CD4-positive, alpha-beta T cell treated with Interleukin-6 at 100 ng/mL for 8 hours (primary cell): ENCODE measurements at regions not wholly inside any gene's neighbourhood (a gene's known extent, or its start where the extent isn't known, plus 50 kb on each side); places are given as distances from the start of the nearest gene placed in this dataset.
"Not testable (repeated sequence)": the region's sequence is repeated elsewhere in the genome, so short reads cannot be mapped to it uniquely, and the experiment has no call there.

Experiments used
- DNase-seq: peaks from one replicate; pipeline ENCODE4 v3.0.0-alpha.2; 2020; ENCODE audit warnings: mixed read lengths, low spot score

DNA sequence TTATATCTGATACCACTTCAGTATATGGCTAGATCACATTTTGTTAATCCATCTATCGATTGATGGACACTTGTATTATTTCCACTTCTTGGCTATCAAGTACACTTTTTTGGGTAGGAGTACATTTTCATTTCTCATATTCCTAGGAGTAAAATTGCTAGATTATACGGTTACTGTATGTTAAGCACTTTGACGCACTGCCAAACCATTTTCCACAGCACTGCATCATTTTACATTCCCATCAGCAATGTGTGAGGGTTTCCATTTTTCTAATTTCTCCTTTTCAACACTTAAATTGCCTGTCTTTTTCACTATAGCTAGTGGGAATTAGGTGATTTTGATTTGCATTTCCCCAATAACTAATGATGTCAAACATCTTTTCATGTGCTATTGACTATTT is 179.3 kb upstream of the B3GAT1 start:
- DNase-seq = no peak

DNA sequence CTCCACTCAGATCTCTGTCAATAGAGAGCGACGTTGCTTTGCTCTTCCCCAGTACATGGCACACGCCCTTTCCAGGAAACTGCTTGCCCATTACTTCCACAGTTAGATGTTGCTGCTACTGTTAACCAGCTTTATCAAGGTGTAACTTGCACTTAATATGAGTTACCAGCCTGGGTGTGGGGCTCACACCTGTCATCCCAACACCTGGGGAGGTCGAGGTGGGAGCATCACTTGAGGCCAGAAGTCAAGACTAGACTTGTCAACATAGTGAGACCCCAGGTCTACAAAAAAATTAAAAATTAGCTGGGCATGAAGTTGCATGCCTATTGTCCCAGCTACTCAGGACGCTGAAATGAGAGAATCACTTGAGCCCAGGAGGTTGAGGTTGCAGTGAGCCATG is 177.1 kb upstream of the B3GAT1 start:
- no peak for DNase-seq

DNA sequence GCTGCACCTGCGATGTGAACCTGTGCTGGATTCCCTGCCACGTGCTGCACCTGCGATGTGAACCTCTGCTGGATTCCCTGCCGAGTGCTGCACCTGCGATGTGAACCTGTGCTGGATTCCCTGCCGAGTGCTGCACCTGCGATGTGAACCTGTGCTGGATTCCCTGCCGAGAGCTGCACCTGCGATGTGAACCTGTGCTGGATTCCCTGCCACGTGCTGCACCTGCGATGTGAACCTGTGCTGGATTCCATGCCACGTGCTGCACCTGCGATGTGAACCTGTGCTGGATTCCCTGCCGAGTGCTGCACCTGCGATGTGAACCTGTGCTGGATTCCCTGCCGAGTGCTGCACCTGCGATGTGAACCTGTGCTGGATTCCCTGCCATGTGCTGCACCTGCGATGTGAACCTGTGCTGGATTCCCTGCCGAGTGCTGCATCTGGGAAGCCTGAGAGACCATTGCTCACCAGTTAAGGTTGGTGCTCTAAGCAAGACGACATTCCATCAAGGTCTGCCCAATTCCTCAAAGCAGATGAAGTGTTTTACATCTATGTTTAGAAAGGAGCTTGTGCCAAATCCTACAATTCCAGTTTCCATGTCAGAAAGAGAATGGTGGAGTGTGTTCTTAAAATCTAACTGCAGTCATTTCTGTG is 176.5 kb upstream of the B3GAT1 start:
- DNase-seq = not testable (repeated sequence)

DNA sequence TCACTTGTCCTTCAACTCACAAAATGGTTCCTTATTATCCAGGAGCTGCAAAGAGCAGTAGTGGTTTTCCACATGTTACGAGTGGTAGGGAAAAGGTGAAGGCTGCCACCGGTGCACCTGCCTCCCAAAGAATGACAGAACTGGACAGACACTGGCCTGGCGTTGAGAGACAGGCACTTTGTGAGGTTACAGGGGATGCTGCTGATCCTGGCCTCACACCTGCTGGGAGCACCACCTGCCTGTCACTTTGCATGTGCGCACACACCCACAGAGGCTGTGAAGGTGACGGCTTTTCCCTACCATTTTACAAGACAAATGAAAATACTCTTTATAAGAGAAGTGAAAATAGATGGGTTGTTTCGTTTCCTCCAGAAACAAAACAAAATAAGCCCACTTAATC is 175.3 kb upstream of the B3GAT1 start:
- DNase-seq = no peak

DNA sequence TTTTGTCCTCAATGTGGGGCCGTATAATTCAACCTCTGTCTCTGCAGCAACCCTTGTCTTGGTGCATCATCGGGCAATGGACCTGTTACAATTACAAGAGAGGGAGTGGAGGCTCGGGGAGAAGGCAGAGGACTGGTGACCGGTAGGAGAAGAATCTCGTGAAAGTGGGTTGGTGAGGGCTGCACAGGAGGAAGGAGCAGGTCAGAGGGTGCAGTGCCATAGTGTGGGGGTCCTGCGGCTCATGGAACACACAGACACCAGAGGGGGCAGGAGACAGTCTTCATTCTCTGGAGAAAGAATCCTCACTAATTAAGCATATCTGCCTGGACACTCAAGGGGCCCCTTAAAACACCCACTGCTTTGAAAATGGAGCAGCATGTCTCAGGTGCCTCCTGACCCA is 174.7 kb upstream of the B3GAT1 start:
- no peak for DNase-seq

DNA sequence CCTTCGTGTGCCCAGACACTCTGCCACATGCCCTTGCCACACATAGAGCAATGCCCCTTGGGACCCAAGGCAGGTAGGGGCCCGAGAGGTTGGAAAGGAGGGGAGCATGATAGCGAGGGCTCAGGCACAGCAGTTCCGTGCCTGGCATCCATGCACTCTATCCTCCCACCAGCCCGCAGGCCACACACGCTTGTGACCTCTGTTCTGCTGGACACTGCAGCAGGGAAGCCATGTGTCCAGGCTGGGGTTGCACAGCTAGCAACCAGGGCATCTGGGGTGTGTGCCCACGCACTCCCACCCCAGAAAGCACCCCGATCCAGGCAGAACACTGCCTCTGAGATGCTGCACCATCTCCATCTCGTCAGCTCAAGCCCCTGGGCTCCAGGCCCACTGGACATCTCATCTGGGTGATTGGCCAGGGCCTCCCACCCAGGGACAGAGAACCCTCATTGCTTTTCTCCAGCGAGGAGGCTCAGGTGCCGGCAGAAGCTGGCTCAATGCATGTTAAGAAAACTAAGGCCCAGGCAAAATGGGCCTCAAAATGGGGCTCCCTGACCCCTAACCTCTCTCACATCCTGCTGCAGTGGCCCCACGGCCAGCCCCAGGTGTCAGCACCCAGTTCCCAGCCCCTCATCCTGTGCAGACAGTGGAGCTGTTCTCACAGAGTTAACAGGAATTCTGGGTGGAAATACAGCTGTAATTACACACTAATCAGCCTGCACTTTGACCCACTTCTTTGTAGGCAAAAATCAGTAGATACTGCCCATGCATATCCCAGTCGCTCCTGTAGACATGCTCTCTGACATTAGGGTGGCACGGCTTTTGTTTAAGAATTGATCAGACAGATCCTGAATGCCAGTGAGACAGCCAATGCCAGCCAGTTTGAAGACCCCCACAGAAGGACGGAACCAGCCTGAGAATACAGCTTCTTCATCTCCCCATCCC is 173.9 kb upstream of the B3GAT1 start:
- DNase-seq = no peak

DNA sequence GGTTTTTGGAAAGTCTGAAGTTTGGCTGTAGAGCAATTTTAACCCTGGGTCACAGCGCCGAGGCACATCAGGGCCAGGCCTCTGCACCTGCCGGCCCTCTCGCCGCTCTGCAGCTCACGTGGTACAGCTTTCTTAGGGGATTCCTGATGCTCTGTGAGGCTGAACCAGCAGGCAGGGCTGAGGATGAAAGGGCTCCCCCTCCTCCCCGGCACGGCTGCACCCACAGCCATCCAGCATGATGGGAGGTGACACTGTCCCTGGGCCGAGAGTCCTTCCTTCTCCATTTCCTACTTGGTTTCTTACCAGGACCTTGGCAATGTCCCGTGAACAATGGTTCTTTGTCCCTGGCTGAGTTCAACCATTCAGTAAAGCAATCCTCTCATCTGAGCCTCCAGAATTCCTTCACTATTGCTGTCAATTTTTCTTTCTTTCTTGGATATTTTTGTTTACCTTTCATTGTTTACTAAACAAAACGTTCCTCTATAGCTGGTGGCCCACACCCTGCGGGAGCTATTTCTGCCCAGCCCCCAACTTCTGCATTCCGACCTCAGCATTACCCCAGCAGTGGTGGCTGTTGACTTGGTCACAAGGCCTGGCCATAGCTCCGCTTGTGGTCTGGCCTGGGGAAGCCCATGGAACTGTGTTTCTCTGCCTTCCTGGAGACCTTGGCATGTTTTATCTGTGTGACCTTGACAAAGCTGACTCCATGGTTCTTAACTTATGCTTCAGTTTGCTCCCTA is 172.8 kb upstream of the B3GAT1 start:
- no peak for DNase-seq

DNA sequence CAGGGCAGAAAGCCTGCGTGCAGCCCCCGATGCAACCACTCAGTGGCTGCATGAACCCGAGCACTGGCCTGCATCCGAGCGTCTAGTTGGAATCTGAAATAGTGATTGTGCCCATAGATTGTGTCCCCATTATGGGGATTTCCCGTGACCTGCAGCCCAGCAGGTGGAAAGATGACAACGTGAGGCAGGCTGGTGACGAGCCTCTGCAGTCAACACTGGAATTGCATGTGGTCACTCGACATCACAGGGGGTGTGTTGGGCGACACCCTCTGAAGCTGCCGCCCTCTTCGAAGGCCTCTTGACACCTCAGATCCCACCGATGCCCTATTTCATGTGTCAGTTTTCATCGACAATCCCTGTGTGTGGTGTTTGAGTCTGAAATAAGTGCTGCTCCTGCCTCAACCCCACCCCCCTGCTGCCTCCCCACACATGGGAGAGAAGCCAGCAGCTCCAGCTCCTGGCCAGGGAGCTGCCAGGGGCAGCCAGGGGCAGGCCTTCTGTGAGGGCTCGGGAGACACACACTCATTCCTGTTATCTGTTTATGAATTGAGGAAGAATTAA is 172.0 kb upstream of the B3GAT1 start:
- DNase-seq = no peak

DNA sequence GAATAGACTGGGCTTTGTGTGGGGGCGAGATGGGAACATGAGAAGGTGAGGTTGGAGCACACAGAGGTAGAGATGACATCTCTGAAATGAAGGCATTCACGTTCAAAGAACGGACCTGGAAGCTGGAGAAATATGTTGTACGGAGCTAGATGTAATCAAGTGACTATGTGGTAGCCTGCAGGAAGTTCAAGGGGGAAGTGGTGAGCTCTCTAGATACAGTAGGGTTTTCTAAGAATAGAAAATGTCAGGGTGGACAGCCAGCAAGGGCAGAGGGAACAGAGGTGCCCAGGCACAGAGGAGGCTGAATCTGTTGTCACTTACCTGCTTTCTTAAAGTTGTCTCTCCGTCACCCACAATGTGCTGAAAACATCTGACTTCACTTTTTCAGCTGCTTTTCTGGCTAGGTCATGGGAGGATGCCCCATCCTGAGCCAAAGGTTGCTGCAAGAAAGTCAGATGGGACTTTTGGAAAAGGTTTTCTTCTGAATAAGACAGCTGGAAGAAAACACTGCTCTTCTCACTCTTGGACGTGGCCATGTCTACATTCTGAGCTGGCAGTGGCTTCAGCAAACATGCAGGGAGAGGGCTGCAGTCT is 171.5 kb upstream of the B3GAT1 start:
- DNase-seq = no peak

DNA sequence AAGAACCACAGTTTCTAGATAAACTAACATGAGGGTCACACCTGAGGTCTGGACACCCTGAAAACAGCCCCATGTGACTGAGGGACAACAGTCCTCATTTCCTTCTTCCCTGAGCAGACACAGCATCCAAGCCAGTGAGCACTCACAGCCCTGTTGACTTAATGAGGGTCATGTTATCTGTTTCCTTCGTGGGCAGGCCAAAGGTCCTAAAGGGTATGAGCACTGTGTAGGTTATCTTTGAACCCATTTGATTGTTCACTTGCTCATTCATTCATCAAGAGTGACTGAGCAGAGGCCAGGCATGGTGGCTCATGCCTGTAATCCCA is 170.7 kb upstream of the B3GAT1 start:
- no peak for DNase-seq

DNA sequence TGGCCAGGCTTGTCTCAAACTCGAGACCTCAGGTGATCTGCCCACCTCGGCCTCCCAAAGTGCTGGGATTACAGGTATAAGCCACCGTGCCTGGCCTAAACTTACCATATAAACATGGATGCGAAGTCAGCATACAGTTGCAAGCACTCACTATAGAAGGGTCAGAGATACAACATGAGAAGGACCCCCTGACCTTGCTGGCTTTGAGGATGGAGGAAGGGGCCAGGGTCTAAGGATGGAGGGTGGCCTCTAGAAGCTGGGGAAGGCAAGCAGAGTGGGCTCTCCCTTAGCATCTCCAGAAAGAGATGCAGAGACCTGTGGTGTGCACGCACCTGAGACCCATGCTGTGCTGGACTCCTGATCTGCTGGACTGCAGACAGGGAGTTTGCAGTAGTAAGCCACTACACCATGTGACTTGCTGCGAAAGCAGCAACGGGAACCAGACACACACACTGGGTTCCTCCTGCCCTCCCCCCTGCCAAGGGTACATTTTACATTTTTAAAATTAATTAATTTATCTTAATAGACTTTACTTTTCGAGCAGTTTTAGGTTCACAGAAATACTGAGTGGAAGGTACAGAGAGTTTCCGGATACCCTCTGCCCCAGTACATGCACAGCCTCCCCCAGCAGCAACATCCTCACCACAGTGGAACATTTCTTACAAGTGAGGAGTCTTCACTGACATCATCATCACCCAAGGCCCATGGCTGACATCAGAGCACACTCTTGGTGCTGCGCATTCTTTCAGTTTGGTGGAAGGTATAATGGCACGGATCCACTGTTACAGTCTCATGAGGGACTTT is 170.1 kb upstream of the B3GAT1 start:
- DNase-seq = no peak

DNA sequence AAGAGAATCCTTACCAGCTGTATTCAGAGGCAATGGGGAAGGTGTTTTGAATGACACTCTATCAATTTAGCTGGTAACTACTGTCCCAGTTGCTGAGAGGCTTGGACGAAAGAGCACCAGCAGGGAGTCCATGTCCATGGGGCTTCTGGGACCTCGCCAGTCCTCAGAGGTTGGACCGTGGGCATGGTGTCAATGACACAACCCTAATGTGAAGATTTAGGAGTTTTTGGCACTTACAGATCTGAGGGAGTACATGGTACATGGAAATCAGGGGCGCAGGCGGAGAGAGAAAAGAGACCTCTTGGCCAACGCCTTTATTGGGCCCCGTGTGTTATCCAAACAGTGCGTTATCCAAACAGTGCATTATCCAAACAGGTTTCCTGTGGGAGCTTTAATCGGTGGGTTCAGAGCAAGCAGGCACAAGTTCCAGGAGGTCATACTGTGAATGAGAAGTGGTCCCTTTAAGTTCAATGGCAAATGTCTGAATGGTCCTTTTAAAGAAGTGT is 169.1 kb upstream of the B3GAT1 start:
- DNase-seq = no peak

DNA sequence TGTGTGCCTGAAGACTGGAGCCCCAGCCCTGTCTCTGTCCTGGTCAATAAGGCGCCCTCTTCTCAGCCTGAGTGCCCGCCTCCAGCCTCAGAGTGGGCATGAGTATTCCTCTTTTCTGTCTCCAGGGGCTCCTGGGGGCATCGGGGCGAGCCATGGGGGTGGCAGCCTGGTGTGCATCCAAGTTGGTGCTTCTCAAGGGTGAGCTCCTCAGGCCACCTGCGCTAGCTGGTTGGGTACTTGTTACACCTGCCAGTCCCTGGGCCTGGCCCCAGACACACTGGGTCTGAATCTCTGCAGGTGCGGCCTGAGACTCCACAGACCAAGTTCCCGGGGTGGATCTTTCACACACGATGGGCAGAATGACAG is 168.6 kb upstream of the B3GAT1 start:
- no peak for DNase-seq

DNA sequence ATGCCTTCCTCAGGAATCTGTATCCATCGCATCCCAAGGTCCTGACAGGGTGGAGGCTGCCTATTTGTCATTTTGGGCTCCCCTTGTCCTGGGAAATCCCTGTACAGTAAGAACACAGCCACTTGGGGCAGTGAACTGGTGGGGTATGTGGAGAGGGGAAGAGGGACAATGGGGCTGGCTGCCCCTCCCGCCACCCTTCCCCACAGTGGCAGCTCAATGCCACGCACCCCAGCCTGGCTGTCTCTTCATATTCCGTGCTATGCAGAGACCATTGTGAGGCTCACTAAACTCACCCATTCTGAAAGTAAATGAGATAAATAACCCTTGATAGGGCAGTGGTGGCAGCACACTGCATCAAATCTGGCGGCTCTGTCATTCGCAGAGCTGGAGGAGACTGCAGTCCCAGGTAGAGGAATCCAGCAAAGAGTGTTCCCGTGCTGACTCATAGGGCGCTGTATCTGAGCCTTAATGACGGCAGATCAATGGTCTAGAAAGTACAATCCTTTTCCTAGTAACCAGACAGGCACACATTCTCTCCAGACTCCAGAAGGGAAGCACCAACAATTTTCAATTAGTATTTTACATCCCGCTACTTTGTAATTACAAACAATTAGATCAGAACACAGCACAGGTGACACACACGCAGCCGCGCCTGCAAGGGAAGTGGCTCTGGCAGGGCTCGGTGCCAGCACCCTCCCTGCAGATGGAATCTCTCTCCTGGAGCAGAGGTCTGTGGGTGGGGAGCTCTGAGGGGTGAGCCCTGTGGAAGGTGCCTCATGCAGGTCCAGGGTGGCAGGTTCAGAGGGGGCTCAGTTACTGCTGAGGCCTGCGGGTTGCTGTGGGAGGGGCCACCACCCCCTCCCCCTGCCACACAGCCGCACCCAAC is 167.9 kb upstream of the B3GAT1 start:
- no peak for DNase-seq

DNA sequence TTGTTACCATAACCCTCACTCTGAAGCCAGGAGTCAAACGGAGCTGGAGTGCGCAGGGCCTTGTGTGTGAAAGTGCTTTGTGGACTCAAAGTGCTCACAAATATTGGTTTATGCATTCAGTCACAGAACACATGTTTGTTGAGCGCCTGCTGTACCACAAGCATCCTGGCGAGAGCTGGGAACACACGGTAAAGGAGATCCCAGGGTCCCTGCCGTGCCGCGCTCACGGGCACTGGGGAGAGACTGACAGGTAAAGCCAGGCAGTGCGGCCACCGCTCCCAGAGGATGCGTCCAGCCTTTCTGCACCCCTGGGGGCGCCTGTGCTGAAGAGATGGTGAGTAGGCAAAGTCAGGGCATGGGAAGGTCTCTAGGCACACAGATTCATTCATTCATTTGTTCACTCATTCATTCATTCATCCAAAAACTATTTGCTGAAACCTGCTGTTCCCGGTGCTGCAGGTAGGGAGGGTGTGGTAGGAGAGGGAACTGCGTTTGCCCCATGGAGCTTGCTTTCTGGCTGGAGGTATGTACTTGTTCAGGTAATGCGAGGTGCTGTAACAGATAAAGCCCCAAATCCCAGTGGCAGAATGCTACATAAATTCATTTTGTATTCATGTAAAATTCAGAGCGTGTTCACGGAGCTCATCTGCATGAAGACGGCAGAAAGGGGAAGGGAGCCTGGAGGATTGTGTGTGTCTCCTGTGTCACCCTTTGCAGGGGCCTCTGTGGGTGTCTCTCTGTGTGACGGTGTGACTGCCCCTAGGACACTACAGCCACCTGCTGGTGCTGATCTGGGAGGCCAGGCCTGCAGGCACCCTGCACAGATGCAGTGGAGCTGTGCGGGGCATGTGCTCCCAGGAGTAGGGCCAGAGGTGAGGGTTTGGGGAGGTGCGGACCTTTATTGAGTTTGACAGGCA is 167.0 kb upstream of the B3GAT1 start:
- DNase-seq = no peak

DNA sequence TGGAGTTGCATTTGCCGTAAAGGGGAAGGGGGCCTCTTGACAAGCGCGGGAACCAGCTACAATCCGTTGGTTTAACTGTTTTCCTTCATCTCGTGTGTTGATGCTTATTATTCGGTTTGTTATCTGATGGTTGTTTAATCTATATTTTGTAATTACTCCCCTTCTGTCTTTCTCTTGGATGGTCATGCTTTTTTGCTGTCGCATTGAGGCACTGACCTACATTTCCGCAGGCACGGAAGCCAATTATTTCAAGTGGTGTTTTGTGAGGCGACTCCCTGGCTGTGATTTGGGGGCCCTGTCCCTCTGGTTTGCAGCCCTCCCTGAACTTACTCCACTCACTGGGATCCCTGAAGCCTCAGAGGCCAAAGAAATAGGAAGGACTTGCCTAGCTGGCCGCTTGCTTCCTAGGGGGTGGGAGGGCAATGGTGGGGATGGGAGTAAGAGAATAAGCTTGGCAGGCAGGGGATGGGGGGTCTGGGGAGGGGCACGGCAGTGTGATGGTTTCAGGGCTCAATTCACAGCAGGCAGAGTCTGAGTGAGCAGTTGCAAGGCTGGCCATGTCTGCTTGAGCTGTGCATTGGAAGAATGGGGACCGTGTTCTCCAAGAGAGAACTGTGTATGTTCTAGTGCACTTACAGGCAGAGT is 165.8 kb upstream of the B3GAT1 start:
- no peak for DNase-seq

DNA sequence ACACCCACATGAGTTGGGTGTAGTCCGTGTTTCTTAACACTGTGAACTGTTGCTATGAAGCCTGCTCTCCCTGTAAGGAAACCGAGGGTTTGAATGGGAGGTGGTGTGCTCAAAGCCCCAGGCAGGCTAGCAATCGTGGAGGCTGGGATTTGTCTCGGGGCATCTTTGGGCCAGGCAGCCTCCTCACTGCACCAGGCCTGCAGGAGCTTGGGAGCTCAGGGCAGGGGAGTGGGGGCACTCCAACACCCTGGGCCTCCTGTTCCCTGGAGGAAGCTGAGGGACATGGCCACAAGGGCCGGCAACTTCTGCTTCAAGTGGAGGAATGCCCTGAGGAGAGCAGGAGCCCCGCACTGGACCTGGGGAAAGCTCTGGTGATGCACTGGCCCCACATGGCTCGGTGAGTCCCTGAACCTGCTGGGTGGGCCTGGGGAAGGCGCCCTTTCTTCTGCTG is 164.7 kb upstream of the B3GAT1 start:
- no peak for DNase-seq

DNA sequence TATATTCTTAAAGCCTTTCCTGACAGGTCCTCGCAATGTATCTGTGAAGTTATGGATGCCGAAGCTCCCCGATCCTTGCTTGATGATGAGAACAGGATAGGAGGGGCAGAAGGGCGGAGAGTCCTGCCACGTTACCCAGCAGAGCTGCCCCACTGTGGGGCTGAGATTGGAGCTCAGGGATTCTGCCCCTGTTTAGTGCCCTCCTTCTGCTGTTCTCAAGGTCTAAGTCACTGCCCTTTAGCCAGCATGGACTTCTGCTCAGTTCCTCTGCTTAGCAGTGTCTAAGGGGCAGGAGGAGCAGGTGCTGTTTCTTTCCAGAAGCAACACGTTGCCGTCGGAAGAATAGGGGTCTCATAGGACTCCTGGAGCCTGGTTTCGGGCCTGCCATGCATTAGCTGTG is 164.2 kb upstream of the B3GAT1 start:
- DNase-seq = no peak
